H9 (cell line): ENCODE measurements at regions not wholly inside any gene's neighbourhood (a gene's known extent, or its start where the extent isn't known, plus 50 kb on each side); places are given as distances from the start of the nearest gene placed in this dataset.

Source experiments
- DNase-seq: peaks from one replicate; pipeline ENCODE4 v3.0.0-alpha.2; 2017
- H2AFZ ChIP-seq: one replicate; pipeline ENCODE4 v1.6.1; 2013; ENCODE audit warnings: mild to moderate bottlenecking, low read length, control low read depth, moderate library complexity
- H2AK5ac ChIP-seq: 2 replicates; pipeline ENCODE4 v1.6.1; 2013; ENCODE audit warnings: low read length, control low read depth, mixed read lengths; ENCODE audit not compliant: insufficient read length
- H2BK120ac ChIP-seq: one replicate; pipeline ENCODE4 v1.6.1; 2013; ENCODE audit warnings: low read depth, mild to moderate bottlenecking, low read length, control low read depth, inconsistent platforms; ENCODE audit not compliant: poor library complexity, severe bottlenecking
- H2BK12ac ChIP-seq: 2 replicates; pipeline ENCODE4 v1.6.1; 2013; ENCODE audit warnings: low read length, control low read depth, mixed read lengths, low read depth; ENCODE audit not compliant: insufficient read length
- H2BK15ac ChIP-seq: 2 replicates; pipeline ENCODE4 v1.6.1; 2013; ENCODE audit warnings: low read depth, low read length, control low read depth
- H2BK20ac ChIP-seq: one replicate; pipeline ENCODE4 v1.6.1; 2013; ENCODE audit warnings: low read depth, mild to moderate bottlenecking, low read length, control low read depth, inconsistent platforms; ENCODE audit not compliant: poor library complexity, severe bottlenecking
- H2BK5ac ChIP-seq: 2 replicates; pipeline ENCODE4 v1.6.1; 2013; ENCODE audit warnings: low read length, control low read depth, mixed read lengths; ENCODE audit not compliant: insufficient read length
- H3K14ac ChIP-seq: 2 replicates; pipeline ENCODE4 v1.6.1; 2013; ENCODE audit warnings: low read length, control low read depth; ENCODE audit not compliant: insufficient read depth
- H3K18ac ChIP-seq: 2 replicates; pipeline ENCODE4 v1.6.1; 2013; ENCODE audit warnings: low read depth, mild to moderate bottlenecking, mixed read lengths, low read length, control low read depth; ENCODE audit not compliant: insufficient read length
- H3K23ac ChIP-seq: 2 replicates; pipeline ENCODE4 v1.6.1; 2013; ENCODE audit warnings: low read length, control low read depth, mixed read lengths, low read depth; ENCODE audit not compliant: insufficient read length
- H3K23me2 ChIP-seq: 2 replicates; pipeline ENCODE4 v1.6.1; 2013; ENCODE audit warnings: low read depth, mild to moderate bottlenecking, mixed read lengths, low read length, control low read depth; ENCODE audit not compliant: insufficient read length, poor library complexity, severe bottlenecking
- H3K27ac ChIP-seq: 2 replicates; pipeline ENCODE4 v1.5.1; 2013; ENCODE audit warnings: low read length, control low read depth, mixed read lengths, low read depth; ENCODE audit not compliant: insufficient read length
- H3K27me3 ChIP-seq: 2 replicates; pipeline ENCODE4 v1.6.1; 2013; ENCODE audit warnings: low read length, control low read depth, inconsistent platforms; ENCODE audit not compliant: insufficient read depth
- H3K4ac ChIP-seq: 2 replicates; pipeline ENCODE4 v1.6.1; 2013; ENCODE audit warnings: low read depth, mild to moderate bottlenecking, control low read depth, inconsistent platforms, low read length, moderate library complexity
- H3K4me1 ChIP-seq: 2 replicates; pipeline ENCODE4 v1.6.1; 2013; ENCODE audit warnings: low read length, control low read depth, inconsistent platforms; ENCODE audit not compliant: insufficient read depth
- H3K4me2 ChIP-seq: 2 replicates; pipeline ENCODE4 v1.6.1; 2013; ENCODE audit warnings: low read length, control low read depth, mixed read lengths; ENCODE audit not compliant: insufficient read length, insufficient read depth
- H3K56ac ChIP-seq: 2 replicates; pipeline ENCODE4 v1.6.1; 2013; ENCODE audit warnings: low read depth, mild to moderate bottlenecking, mixed read lengths, low read length, control low read depth; ENCODE audit not compliant: insufficient read length
- H3K79me1 ChIP-seq: 2 replicates; pipeline ENCODE4 v1.6.1; 2013; ENCODE audit warnings: low read depth, mild to moderate bottlenecking, moderate library complexity, low read length, control low read depth, inconsistent platforms; ENCODE audit not compliant: insufficient read depth, poor library complexity, severe bottlenecking
- H3K79me2 ChIP-seq: 2 replicates; pipeline ENCODE4 v1.6.1; 2013; ENCODE audit warnings: low read length, control low read depth, inconsistent platforms; ENCODE audit not compliant: insufficient read depth
- H3K9ac ChIP-seq: 2 replicates; pipeline ENCODE4 v1.6.1; 2013; ENCODE audit warnings: low read length, control low read depth, mixed read lengths; ENCODE audit not compliant: insufficient read length; ENCODE audit errors: extremely low read depth
- H3K9me3 ChIP-seq: one replicate; pipeline ENCODE4 v1.6.1; 2013; ENCODE audit warnings: low read depth, low read length, inconsistent platforms; ENCODE audit not compliant: control insufficient read depth
- H3T11ph ChIP-seq: one replicate; pipeline ENCODE4 v1.6.1; 2013; ENCODE audit warnings: mild to moderate bottlenecking, low read length, control low read depth, inconsistent platforms
- H4K20me1 ChIP-seq: one replicate; pipeline ENCODE4 v1.6.1; 2013; ENCODE audit not compliant: control insufficient read depth, insufficient read length, insufficient read depth
- H4K5ac ChIP-seq: 2 replicates; pipeline ENCODE4 v1.6.1; 2013; ENCODE audit warnings: low read depth, mild to moderate bottlenecking, mixed read lengths, low read length, control low read depth; ENCODE audit not compliant: insufficient read length
- H4K8ac ChIP-seq: replicated peaks from 2 replicates; pipeline ENCODE4 v1.6.1; 2013; ENCODE audit warnings: low read length, control low read depth, mixed read lengths, low read depth; ENCODE audit not compliant: insufficient read length
- H4K91ac ChIP-seq: 2 replicates; pipeline ENCODE4 v1.6.1; 2013; ENCODE audit warnings: low read depth, mild to moderate bottlenecking, moderate library complexity, mixed read lengths, low read length, control low read depth; ENCODE audit not compliant: insufficient read length
- H3K27ac Mint-ChIP-seq, 3 experiments: 2 replicates in 2 of 3; 3 replicates in 1 of 3; pipeline ENCODE4 v1.8.0; 2020 to 2021; ENCODE audit warnings: mixed read lengths in 3 of 3, mild to moderate bottlenecking in 1 of 3, moderate library complexity in 1 of 3
- H3K27me3 Mint-ChIP-seq: 2 replicates; pipeline ENCODE4 v1.8.0; 2021; ENCODE audit warnings: low read depth, mild to moderate bottlenecking, moderate library complexity, mixed read lengths
- H3K36me3 Mint-ChIP-seq, 3 experiments: 2 replicates in 2 of 3; 3 replicates in 1 of 3; pipeline ENCODE4 v1.8.0; 2020 to 2021; ENCODE audit warnings: low read depth in 3 of 3, mixed read lengths in 3 of 3; ENCODE audit not compliant: insufficient read depth in 1 of 3
- H3K4me1 Mint-ChIP-seq, 2 experiments: 2 replicates each; pipeline ENCODE4 v1.8.0; 2020; ENCODE audit warnings: mixed read lengths in 2 of 2
- H3K4me3 Mint-ChIP-seq, 2 experiments: 2 replicates in 1 of 2; 3 replicates in 1 of 2; pipeline ENCODE4 v1.8.0; 2020 to 2021; ENCODE audit warnings: mild to moderate bottlenecking in 2 of 2, mixed read lengths in 2 of 2, moderate library complexity in 1 of 2
- H3K9me3 Mint-ChIP-seq, 2 experiments: 2 replicates in 1 of 2; 3 replicates in 1 of 2; pipeline ENCODE4 v1.8.0; 2020; ENCODE audit warnings: mild to moderate bottlenecking in 2 of 2, mixed read lengths in 2 of 2, moderate library complexity in 1 of 2
- CTCF ChIP-seq: fragments of 200-600 bp; sonication (generic); conservative IDR thresholded peaks from 3 replicates; pipeline ENCODE4 v1.8.0; 2021; ENCODE audit warnings: antibody characterized with exemption, mild to moderate bottlenecking
- WGBS: extraction: QIAGEN DNeasy Blood & Tissue Kit; methylation state at CpG from one replicate; pipeline ENCODE4 v1.1.7; 2013; ENCODE audit warnings: missing lambda C conversion rate, low lambda C conversion rate, mixed read lengths; ENCODE audit not compliant: insufficient read length; ENCODE audit errors: extremely low coverage; 5-methylcytosine and 5-hydroxymethylcytosine counted together

GRCh38 chr9:89820337-89820736, 215.5 kb downstream of the GADD45G start:
- no peak overlapping the region for H2BK5ac ChIP-seq
- no peak overlapping the region for H3K27ac ChIP-seq
- no peak overlapping the region for H2BK12ac ChIP-seq
- H3K56ac ChIP-seq = no peak overlapping the region
- Mint-ChIP-seq H3K4me3 (no peak overlapping the region), H3K9me3 (no peaks in the 10 kb centered on the region), H3K4me1 (peaks cover 4% of the 10 kb centered on the region in 2 experiments; a peak in 3 of 4 replicates), H3K27ac (no peak overlapping the region), H3K27me3 (no peaks in the 10 kb centered on the region; the same call in 1 of the 2 replicates), H3K36me3 (no peaks in the 10 kb centered on the region)
- no peak overlapping the region for H2BK15ac ChIP-seq
- H4K91ac ChIP-seq = no peak overlapping the region
- H3K4ac ChIP-seq = no peak overlapping the region
- H4K8ac ChIP-seq = no peak overlapping the region
- no peak overlapping the region for H4K5ac ChIP-seq
- H3T11ph ChIP-seq = no peak overlapping the region
- no peaks in the 10 kb centered on the region for H3K4me1 ChIP-seq
- no peak overlapping the region for H3K18ac ChIP-seq
- no peak overlapping the region for H3K14ac ChIP-seq
- H3K23me2 ChIP-seq = no peaks in the 10 kb centered on the region
- H3K27me3 ChIP-seq = no peaks in the 10 kb centered on the region
- no peak for TF ChIP-seq CTCF
- no peak overlapping the region for H3K9ac ChIP-seq
- H4K20me1 ChIP-seq = no peaks in the 10 kb centered on the region
- no peak overlapping the region for H3K4me2 ChIP-seq
- no peak overlapping the region for H2AK5ac ChIP-seq
- H2AFZ ChIP-seq = no peak overlapping the region
- no peak overlapping the region for H3K23ac ChIP-seq
- no peaks in the 10 kb centered on the region for H3K9me3 ChIP-seq
- no peaks in the 10 kb centered on the region for H3K79me2 ChIP-seq
- H2BK20ac ChIP-seq = no peak overlapping the region
- H2BK120ac ChIP-seq = no peak overlapping the region
- no peak for DNase-seq
- WGBS = no CpG with 5 or more reads among the region's 2 CpGs
- no peaks in the 10 kb centered on the region for H3K79me1 ChIP-seq
